Liver (tissue), 8 donors: ENCODE measurements at regions not wholly inside any gene's neighbourhood (a gene's known extent, or its start where the extent isn't known, plus 50 kb on each side); places are given as distances from the start of the nearest gene placed in this dataset.

Experiments
- DNase-seq: peaks from one replicate; pipeline ENCODE4 v3.0.0-alpha.2; 2017; ENCODE audit warnings: low spot score
- H3K27ac ChIP-seq, 2 donors: one replicate each; pipeline ENCODE4 v1.7.0; 2013; ENCODE audit warnings: inconsistent platforms in 2 of 2, low read length in 2 of 2, control low read depth in 1 of 2, low read depth in 1 of 2, mild to moderate bottlenecking in 1 of 2
- H3K27me3 ChIP-seq, 4 donors: one replicate each; pipeline versions ENCODE4 v1.6.1 to v1.7.0; 2013; ENCODE audit warnings: low read length in 3 of 4, inconsistent platforms in 1 of 4, mild to moderate bottlenecking in 1 of 4, moderate library complexity in 1 of 4; ENCODE audit not compliant: control insufficient read depth in 4 of 4, insufficient read depth in 4 of 4
- H3K36me3 ChIP-seq, 4 donors: one replicate each; pipeline versions ENCODE4 v1.6.1 to v1.7.0; 2013; ENCODE audit warnings: low read length in 3 of 4, mild to moderate bottlenecking in 3 of 4, low read depth in 1 of 4, moderate library complexity in 1 of 4; ENCODE audit not compliant: control insufficient read depth in 4 of 4, insufficient read depth in 3 of 4
- H3K4me1 ChIP-seq, 4 donors: one replicate each; pipeline versions ENCODE4 v1.6.1 to v1.7.0; 2013; ENCODE audit warnings: low read length in 3 of 4, mild to moderate bottlenecking in 3 of 4, moderate library complexity in 1 of 4; ENCODE audit not compliant: control insufficient read depth in 4 of 4, insufficient read depth in 4 of 4
- H3K4me3 ChIP-seq, 3 donors: one replicate each; pipeline versions ENCODE4 v1.6.1 to v1.7.0; 2013; ENCODE audit warnings: low read length in 3 of 3, control low read depth in 1 of 3, low read depth in 1 of 3, mild to moderate bottlenecking in 1 of 3
- H3K9ac ChIP-seq, 2 donors: one replicate each; pipeline ENCODE4 v1.7.0; 2013; ENCODE audit warnings: low read length in 2 of 2, mild to moderate bottlenecking in 2 of 2, moderate library complexity in 2 of 2, control low read depth in 1 of 2, low read depth in 1 of 2
- H3K9me3 ChIP-seq, 4 donors: one replicate each; pipeline versions ENCODE4 v1.6.1 to v1.7.0; 2013; ENCODE audit warnings: low read length in 3 of 4; ENCODE audit not compliant: control insufficient read depth in 4 of 4
- CTCF ChIP-seq: fragments of 150-350 bp; IDR thresholded peaks from 2 replicates; pipeline ENCODE4 v1.5.1; 2017; ENCODE audit warnings: improper control_type of control experiment, low read depth, low read length; ENCODE audit not compliant: missing input control
- EGR1 ChIP-seq, 2 donors: IDR thresholded peaks; 2 replicates each; pipeline ENCODE4 v1.6.1; 2016 to 2018; ENCODE audit warnings: antibody characterized with exemption in 2 of 2, low read depth in 2 of 2
- FOXA1 ChIP-seq: IDR thresholded peaks from 2 replicates; pipeline ENCODE4 v1.6.1; 2016; ENCODE audit warnings: antibody characterized with exemption
- FOXA2 ChIP-seq: IDR thresholded peaks from 2 replicates; pipeline ENCODE4 v1.6.1; 2016; ENCODE audit warnings: antibody characterized with exemption
- GABPA ChIP-seq, 2 donors: IDR thresholded peaks in 1 of 2; conservative IDR thresholded peaks in 1 of 2; 2 replicates each; pipeline ENCODE4 v1.6.1; 2016; ENCODE audit warnings: antibody characterized with exemption in 2 of 2, mild to moderate bottlenecking in 1 of 2, moderate library complexity in 1 of 2
- HNF4A ChIP-seq, 2 donors: conservative IDR thresholded peaks; 2 replicates each; pipeline ENCODE4 v1.6.1; 2016; ENCODE audit warnings: antibody characterized with exemption in 2 of 2, mild to moderate bottlenecking in 2 of 2
- HNF4G ChIP-seq: IDR thresholded peaks from 2 replicates; pipeline ENCODE4 v1.6.1; 2016; ENCODE audit warnings: antibody characterized with exemption
- JUND ChIP-seq, 2 donors: IDR thresholded peaks; 2 replicates each; pipeline ENCODE4 v1.6.1; 2016; ENCODE audit warnings: antibody characterized with exemption in 2 of 2
- MAX ChIP-seq: IDR thresholded peaks from 2 replicates; pipeline ENCODE4 v1.6.1; 2016; ENCODE audit warnings: antibody characterized with exemption
- NR2F2 ChIP-seq: IDR thresholded peaks from 2 replicates; pipeline ENCODE4 v1.6.1; 2016; ENCODE audit warnings: antibody characterized with exemption
- RAD21 ChIP-seq, 2 donors: IDR thresholded peaks; 2 replicates each; pipeline ENCODE4 v1.6.1; 2016; ENCODE audit warnings: antibody characterized with exemption in 2 of 2, mild to moderate bottlenecking in 2 of 2
- REST ChIP-seq: IDR thresholded peaks from 2 replicates; pipeline ENCODE4 v1.6.1; 2016; ENCODE audit warnings: antibody characterized with exemption, mild to moderate bottlenecking
- RXRA ChIP-seq, 2 donors: IDR thresholded peaks; 2 replicates each; pipeline ENCODE4 v1.6.1; 2017 to 2018; ENCODE audit warnings: antibody characterized with exemption in 2 of 2, mild to moderate bottlenecking in 1 of 2
- SP1 ChIP-seq: IDR thresholded peaks from 2 replicates; pipeline ENCODE4 v1.6.1; 2018; ENCODE audit warnings: antibody characterized with exemption, mild to moderate bottlenecking
- TAF1 ChIP-seq: conservative IDR thresholded peaks from 2 replicates; pipeline ENCODE4 v1.6.1; 2016; ENCODE audit warnings: antibody characterized with exemption, mild to moderate bottlenecking
- YY1 ChIP-seq: IDR thresholded peaks from 2 replicates; pipeline ENCODE4 v1.6.1; 2016; ENCODE audit warnings: antibody characterized with exemption, mild to moderate bottlenecking
- WGBS: extraction: QIAGEN DNeasy Blood & Tissue Kit; methylation state at CpG from one replicate; pipeline ENCODE4 v1.1.7; 2013; 5-methylcytosine and 5-hydroxymethylcytosine counted together
- TF ChIP-seq, protein P1 (sequence below): IDR thresholded peaks from 2 replicates; pipeline ENCODE4 v1.6.1; 2016; ENCODE audit warnings: antibody characterized with exemption
- TF ChIP-seq, protein P2 (sequence below): IDR thresholded peaks from 2 replicates; pipeline ENCODE4 v1.6.1; 2016; ENCODE audit warnings: antibody characterized with exemption
- donor health status: healthy.
- donor health status: healthy.
- donor health status: healthy.
- donor health status: healthy.
- donor health status: healthy.

GRCh38 chr20:61026731-61027130, 225.3 kb upstream of the CDH4 start:
- Histone ChIP-seq H3K4me1 (no peaks in the 10 kb centered on the region), H3K27ac (no peak overlapping the region), H3K9ac (no peak overlapping the region), H3K4me3 (no peak overlapping the region), H3K36me3 (no peaks in the 10 kb centered on the region), H3K9me3 (no peaks in the 10 kb centered on the region), H3K27me3 (peaks cover 0 to 4% (median 1%) of the 10 kb centered on the region in 4 donors)
- no peak for DNase-seq
- TF ChIP-seq CTCF (no peak), FOXA1 (no peak), MAX (no peak), RXRA (IDR thresholded peaks at IDR 0.05) (no peak), HNF4A (conservative IDR thresholded peaks at IDR 0.05) (no peak), FOXA2 (no peak)
- 79% methylated on average over 5 of the region's 5 CpGs for WGBS

DNA sequence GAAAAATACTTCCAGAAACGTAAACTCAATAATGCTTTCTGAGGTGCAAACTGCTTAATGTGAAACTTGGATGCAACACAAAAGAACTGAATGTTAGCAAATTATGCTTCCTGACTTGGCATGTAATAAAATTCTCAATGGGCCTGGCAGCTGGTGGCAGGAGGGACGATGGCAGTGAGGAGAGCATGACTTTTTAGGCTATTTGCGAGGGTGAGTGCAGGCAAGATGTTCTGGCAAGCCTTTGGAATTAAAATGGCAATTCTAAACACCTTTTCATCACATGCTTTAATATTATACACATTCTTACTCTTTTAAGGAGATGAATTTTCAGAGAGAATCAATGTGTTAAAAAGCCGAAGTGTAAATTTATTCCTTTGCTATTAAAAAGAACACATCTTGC, 224.8 kb upstream of the CDH4 start:
- WGBS, result 72% methylated on average over 4 of the region's 4 CpGs
- Histone ChIP-seq H3K4me3 (no peak overlapping the region), H3K9me3 (no peaks in the 10 kb centered on the region), H3K27me3 (peaks cover 0 to 4% (median 1%) of the 10 kb centered on the region in 4 donors), H3K27ac (no peak overlapping the region), H3K36me3 (no peaks in the 10 kb centered on the region), H3K9ac (no peak overlapping the region), H3K4me1 (no peaks in the 10 kb centered on the region)
- DNase-seq, result no peak
- TF ChIP-seq HNF4A (conservative IDR thresholded peaks at IDR 0.05), result no peak
- TF ChIP-seq, protein P1, sequence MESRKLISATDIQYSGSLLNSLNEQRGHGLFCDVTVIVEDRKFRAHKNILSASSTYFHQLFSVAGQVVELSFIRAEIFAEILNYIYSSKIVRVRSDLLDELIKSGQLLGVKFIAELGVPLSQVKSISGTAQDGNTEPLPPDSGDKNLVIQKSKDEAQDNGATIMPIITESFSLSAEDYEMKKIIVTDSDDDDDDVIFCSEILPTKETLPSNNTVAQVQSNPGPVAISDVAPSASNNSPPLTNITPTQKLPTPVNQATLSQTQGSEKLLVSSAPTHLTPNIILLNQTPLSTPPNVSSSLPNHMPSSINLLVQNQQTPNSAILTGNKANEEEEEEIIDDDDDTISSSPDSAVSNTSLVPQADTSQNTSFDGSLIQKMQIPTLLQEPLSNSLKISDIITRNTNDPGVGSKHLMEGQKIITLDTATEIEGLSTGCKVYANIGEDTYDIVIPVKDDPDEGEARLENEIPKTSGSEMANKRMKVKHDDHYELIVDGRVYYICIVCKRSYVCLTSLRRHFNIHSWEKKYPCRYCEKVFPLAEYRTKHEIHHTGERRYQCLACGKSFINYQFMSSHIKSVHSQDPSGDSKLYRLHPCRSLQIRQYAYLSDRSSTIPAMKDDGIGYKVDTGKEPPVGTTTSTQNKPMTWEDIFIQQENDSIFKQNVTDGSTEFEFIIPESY, result no peak
- no peak for TF ChIP-seq GABPA (IDR thresholded peaks at IDR 0.05 in 1 of 2, conservative IDR thresholded peaks at IDR 0.05 in 1 of 2)
- TF ChIP-seq FOXA2, result no peak
- TF ChIP-seq, protein P2, sequence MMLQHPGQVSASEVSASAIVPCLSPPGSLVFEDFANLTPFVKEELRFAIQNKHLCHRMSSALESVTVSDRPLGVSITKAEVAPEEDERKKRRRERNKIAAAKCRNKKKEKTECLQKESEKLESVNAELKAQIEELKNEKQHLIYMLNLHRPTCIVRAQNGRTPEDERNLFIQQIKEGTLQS, result no peak
- no peak for TF ChIP-seq RAD21 (IDR thresholded peaks at IDR 0.05)
- TF ChIP-seq YY1, result no peak
- no peak for TF ChIP-seq TAF1
- TF ChIP-seq HNF4G, result no peak
- TF ChIP-seq MAX, result no peak
- TF ChIP-seq JUND (IDR thresholded peaks at IDR 0.05), result no peak
- no peak for TF ChIP-seq RXRA (IDR thresholded peaks at IDR 0.05)
- TF ChIP-seq SP1, result no peak
- no peak for TF ChIP-seq EGR1 (IDR thresholded peaks at IDR 0.05; ENCODE audit: low read depth in 2 of 2)
- no peak for TF ChIP-seq REST
- no peak for TF ChIP-seq CTCF
- TF ChIP-seq NR2F2, result no peak
- no peak for TF ChIP-seq FOXA1
